ENCODE measurements at regions not wholly inside any gene's neighbourhood (a gene's known extent, or its start where the extent isn't known, plus 50 kb on each side); places are given as distances from the start of the nearest gene placed in this dataset.

GRCh38 chr2:770776-771175 lies 93.6 kb upstream of the TMEM18 start:
- TF ChIP-seq REST (IDR thresholded peaks at IDR 0.05; ENCODE audit: low read depth) (no peak), TEAD4 (IDR thresholded peaks at IDR 0.05) (no peak), YY1 (IDR thresholded peaks at IDR 0.05; ENCODE audit: low read depth) (no peak), MAX (IDR thresholded peaks at IDR 0.05) (no peak), ZBTB7A (IDR thresholded peaks at IDR 0.05; ENCODE audit: low read depth) (no peak), NFIC (IDR thresholded peaks at IDR 0.05) (no peak), TAF1 (IDR thresholded peaks at IDR 0.05; ENCODE audit: low read depth) (no peak), EP300 (IDR thresholded peaks at IDR 0.05; ENCODE audit: borderline replicate concordance) (no peak), CREB1 (IDR thresholded peaks at IDR 0.05; ENCODE audit: low read depth) (no peak), FOXM1 (IDR thresholded peaks at IDR 0.05; ENCODE audit: borderline replicate concordance, low read depth) (no peak), CEBPB (IDR thresholded peaks at IDR 0.05) (no peak)
